Kidney (tissue), 13 donors: ENCODE measurements at regions not wholly inside any gene's neighbourhood (a gene's known extent, or its start where the extent isn't known, plus 50 kb on each side); places are given as distances from the start of the nearest gene placed in this dataset.
A peak's percentile ranks its signal among the peaks of the same experiment; 100 is the strongest.

Experiments used
- DNase-seq, 5 donors: peaks; one replicate each; pipeline ENCODE4 v3.0.0-alpha.2; 2013 to 2020
- FAIRE-seq: peaks from 2 replicates; lab custom pipeline; 2012; peaks lifted over from hg19 to GRCh38; lab: Jason Lieb, UNC
- H3K27ac ChIP-seq, 2 donors: one replicate each; pipeline ENCODE4 v1.7.0; 2013; ENCODE audit warnings: low read depth in 2 of 2, low read length in 2 of 2, inconsistent platforms in 1 of 2
- H3K27me3 ChIP-seq: one replicate; pipeline ENCODE4 v1.7.1; 2013; ENCODE audit warnings: low read length, inconsistent platforms; ENCODE audit not compliant: control insufficient read depth, insufficient read depth
- H3K36me3 ChIP-seq, 3 donors: one replicate each; pipeline versions ENCODE4 v1.7.0 to v1.7.1; 2013; ENCODE audit warnings: low read length in 3 of 3, control low read depth in 1 of 3, inconsistent platforms in 1 of 3; ENCODE audit not compliant: insufficient read depth in 3 of 3, control insufficient read depth in 2 of 3
- H3K4me1 ChIP-seq, 3 donors: one replicate each; pipeline versions ENCODE4 v1.7.0 to v1.7.1; 2013; ENCODE audit warnings: low read length in 3 of 3, inconsistent platforms in 1 of 3, low read depth in 1 of 3; ENCODE audit not compliant: control insufficient read depth in 2 of 3, insufficient read depth in 2 of 3
- H3K4me3 ChIP-seq, 3 donors: one replicate each; pipeline versions ENCODE4 v1.7.0 to v1.8.1; 2013; ENCODE audit warnings: low read length in 3 of 3, control low read depth in 1 of 3, inconsistent platforms in 1 of 3
- H3K9ac ChIP-seq, 3 donors: one replicate each; pipeline versions ENCODE4 v1.7.0 to v1.7.1; 2013; ENCODE audit warnings: low read length in 3 of 3, control low read depth in 1 of 3, inconsistent platforms in 1 of 3
- H3K9me3 ChIP-seq, 3 donors: one replicate each; pipeline versions ENCODE4 v1.7.0 to v1.7.1; 2013; ENCODE audit warnings: low read length in 3 of 3, control low read depth in 1 of 3, inconsistent platforms in 1 of 3; ENCODE audit not compliant: control insufficient read depth in 2 of 3, insufficient read depth in 1 of 3
- intact Hi-C: fragments of 100-400 bp; cut with DNase I; formaldehyde crosslinking; loops from one replicate; pipeline ENCODE4 v1.11.1; 2022
- TF ChIP-seq, protein P1 (sequence below): IDR thresholded peaks from 3 replicates; pipeline ENCODE4 v1.5.1; 2012; ENCODE audit warnings: mild to moderate bottlenecking, moderate library complexity, borderline replicate concordance; ENCODE audit not compliant: insufficient read depth; ENCODE audit errors: extremely low read depth
- donor health status: control.
- donor health status: control.
- donor health status: control.
- donor health status: control.
- donor health status: control.
- donor health status: DM: yes; HTN: yes; CAD: no.
- donor health status: Normal renal cell carcinoma (clear cell type).

DNA sequence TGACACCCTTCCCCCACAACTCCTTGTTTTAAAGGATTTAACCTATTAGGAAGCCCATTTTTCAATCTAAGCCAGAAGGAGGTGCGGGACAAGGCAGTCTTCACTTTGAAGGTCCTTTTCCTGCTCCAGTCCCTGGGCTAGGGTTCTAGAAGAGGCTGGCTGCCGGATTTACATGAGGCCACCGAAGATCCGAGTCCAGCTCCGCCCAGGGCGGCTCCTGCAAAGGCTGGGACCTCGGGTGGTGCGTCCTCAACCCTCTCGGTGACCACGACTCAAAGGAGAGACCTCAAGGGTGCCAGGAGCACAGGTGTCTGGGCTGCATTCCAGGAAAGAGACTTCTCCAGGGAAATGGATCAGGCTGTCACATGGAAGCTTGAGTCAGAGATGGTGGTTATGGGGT, 471.6 kb downstream of the PCDH19 start:
- intact Hi-C loops: no loop called here
- no peak for FAIRE-seq
- Histone ChIP-seq H3K36me3 (no peaks in the 10 kb centered on the region), H3K9me3 (no peaks in the 10 kb centered on the region), H3K4me1 (no peaks in the 10 kb centered on the region), H3K27me3 (peaks cover 2% of the 10 kb centered on the region), H3K9ac (no peak overlapping the region), H3K27ac (no peak overlapping the region), H3K4me3 (no peak overlapping the region)
- TF ChIP-seq, protein P1, sequence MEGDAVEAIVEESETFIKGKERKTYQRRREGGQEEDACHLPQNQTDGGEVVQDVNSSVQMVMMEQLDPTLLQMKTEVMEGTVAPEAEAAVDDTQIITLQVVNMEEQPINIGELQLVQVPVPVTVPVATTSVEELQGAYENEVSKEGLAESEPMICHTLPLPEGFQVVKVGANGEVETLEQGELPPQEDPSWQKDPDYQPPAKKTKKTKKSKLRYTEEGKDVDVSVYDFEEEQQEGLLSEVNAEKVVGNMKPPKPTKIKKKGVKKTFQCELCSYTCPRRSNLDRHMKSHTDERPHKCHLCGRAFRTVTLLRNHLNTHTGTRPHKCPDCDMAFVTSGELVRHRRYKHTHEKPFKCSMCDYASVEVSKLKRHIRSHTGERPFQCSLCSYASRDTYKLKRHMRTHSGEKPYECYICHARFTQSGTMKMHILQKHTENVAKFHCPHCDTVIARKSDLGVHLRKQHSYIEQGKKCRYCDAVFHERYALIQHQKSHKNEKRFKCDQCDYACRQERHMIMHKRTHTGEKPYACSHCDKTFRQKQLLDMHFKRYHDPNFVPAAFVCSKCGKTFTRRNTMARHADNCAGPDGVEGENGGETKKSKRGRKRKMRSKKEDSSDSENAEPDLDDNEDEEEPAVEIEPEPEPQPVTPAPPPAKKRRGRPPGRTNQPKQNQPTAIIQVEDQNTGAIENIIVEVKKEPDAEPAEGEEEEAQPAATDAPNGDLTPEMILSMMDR: no peak
- DNase-seq: peak in 1 of 5 donors; percentile 43

DNA sequence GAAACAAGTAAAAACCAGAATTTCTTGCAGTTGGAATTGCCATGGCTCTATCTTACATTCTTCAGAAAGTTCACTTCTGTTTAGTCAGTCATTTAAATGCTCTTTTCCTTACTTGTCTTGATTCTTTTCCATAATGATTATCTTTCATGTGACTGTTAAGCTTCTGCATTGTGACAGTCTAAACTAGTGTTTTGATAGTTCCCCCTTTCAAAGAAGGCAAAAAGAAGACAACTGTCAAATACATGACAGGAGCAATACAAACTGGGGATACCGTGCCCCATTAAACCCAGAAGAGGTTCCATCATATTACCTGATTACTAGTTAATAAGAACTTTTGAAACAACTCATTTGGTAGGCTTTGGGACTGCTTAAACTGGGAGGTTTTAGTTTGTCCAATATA, 476.2 kb downstream of the PCDH19 start:
- no peak for DNase-seq
- TF ChIP-seq, protein P1: no peak
- Histone ChIP-seq H3K4me1 (no peaks in the 10 kb centered on the region), H3K36me3 (no peaks in the 10 kb centered on the region), H3K27ac (no peak overlapping the region), H3K9me3 (no peaks in the 10 kb centered on the region), H3K27me3 (peaks cover 2% of the 10 kb centered on the region), H3K9ac (no peak overlapping the region), H3K4me3 (no peak overlapping the region)
- FAIRE-seq: no peak
- intact Hi-C loops: no loop called here

DNA sequence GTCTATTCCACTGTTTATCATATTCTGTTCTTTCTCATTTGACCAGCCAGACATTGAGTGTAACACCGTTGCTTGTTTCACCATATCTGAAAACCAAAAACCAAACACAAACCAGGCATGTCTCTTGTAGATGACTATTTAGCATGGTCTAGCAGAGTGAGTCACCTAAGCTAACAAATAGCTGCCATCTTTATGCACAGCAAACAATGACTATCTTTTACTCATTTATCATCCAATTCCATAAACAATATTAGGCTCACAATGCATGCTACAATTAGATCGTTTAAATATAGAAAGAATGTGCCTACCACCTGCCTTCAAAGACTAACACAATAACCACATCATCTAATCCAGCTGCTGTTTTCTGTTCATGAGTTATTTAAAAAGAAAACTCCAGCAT, 495.4 kb downstream of the PCDH19 start:
- Histone ChIP-seq H3K4me3 (no peak overlapping the region), H3K27ac (no peak overlapping the region), H3K4me1 (no peaks in the 10 kb centered on the region), H3K9me3 (no peaks in the 10 kb centered on the region), H3K9ac (no peak overlapping the region), H3K27me3 (no peaks in the 10 kb centered on the region), H3K36me3 (no peaks in the 10 kb centered on the region)
- FAIRE-seq (no peak), DNase-seq (no peak)
- TF ChIP-seq, protein P1: no peak
- intact Hi-C loops: no loop called here

DNA sequence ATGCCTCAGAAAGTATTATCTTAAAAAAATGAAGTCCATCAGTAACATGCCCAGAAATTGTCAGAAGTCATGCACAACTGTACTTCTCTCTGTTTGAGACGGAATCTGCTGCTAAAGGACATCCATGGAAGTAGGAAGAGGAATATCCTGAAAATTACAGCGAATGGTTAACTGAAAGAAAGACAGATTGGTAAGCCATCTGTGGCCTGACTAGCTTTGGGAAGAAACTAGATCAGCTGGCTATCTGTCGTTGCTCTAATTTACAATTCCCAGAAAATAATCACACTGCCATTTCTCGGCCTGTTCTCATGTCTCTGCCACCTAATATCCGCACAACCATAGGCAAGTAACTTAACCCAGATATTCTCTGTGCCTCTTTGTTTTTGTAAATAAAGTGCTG, 496.5 kb downstream of the PCDH19 start:
- DNase-seq (no peak), FAIRE-seq (no peak)
- intact Hi-C loops: no loop called here
- H3K9me3 ChIP-seq: no peaks in the 10 kb centered on the region
- no peak overlapping the region for H3K27ac ChIP-seq
- TF ChIP-seq, protein P1: no peak
- H3K4me1 ChIP-seq: no peaks in the 10 kb centered on the region
- no peak overlapping the region for H3K4me3 ChIP-seq
- no peaks in the 10 kb centered on the region for H3K27me3 ChIP-seq
- H3K36me3 ChIP-seq: no peaks in the 10 kb centered on the region
- no peak overlapping the region for H3K9ac ChIP-seq
